GM12873 (cell line): ENCODE measurements at regions not wholly inside any gene's neighbourhood (a gene's known extent, or its start where the extent isn't known, plus 50 kb on each side); places are given as distances from the start of the nearest gene placed in this dataset.

ENCODE experiments used
- TF ChIP-seq, protein P1 (sequence below): IDR thresholded peaks from 2 replicates; pipeline ENCODE4 v1.5.1; 2012; ENCODE audit warnings: low read depth, mild to moderate bottlenecking, moderate library complexity, low read length, control low read depth; ENCODE audit not compliant: insufficient read depth; ENCODE audit errors: missing control alignments

DNA sequence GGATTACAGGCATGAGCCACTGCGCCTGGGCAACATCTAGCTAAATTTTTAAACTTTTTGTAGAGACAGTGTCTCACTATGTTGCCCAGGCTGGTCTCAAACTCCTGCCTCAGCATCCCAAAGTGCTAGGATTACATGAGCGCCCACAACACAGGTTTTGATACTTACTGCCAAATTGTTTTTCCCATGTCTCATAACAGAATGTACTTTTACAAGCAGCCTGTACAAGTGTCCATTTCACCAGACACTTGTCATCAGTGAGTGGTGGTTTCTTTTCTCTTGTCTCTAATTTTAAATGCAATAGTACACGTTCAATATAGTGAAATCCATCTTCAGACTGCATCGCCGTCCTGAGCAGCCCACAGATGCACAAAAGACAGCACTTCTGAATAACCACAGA lies 116.4 kb upstream of the LYZL2 start:
- TF ChIP-seq, protein P1, sequence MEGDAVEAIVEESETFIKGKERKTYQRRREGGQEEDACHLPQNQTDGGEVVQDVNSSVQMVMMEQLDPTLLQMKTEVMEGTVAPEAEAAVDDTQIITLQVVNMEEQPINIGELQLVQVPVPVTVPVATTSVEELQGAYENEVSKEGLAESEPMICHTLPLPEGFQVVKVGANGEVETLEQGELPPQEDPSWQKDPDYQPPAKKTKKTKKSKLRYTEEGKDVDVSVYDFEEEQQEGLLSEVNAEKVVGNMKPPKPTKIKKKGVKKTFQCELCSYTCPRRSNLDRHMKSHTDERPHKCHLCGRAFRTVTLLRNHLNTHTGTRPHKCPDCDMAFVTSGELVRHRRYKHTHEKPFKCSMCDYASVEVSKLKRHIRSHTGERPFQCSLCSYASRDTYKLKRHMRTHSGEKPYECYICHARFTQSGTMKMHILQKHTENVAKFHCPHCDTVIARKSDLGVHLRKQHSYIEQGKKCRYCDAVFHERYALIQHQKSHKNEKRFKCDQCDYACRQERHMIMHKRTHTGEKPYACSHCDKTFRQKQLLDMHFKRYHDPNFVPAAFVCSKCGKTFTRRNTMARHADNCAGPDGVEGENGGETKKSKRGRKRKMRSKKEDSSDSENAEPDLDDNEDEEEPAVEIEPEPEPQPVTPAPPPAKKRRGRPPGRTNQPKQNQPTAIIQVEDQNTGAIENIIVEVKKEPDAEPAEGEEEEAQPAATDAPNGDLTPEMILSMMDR = no peak

DNA sequence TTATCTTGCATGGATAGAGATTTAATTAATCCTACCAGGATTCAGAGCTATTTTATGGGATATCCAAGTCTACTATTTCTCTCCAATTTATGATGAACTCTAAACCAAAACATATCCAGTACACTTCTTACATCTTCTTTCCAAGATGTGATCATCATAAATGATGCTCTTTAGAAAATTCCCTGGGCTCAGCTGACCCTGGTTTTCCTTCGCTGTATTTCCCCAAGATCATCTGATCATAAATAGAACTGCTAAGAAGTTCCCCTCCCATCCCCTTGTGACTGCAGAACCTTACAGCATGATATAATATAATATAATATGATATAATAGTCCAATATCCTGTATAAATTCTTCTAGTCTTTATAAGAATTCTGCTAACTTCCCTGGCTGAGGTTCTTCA lies 114.6 kb upstream of the LYZL2 start:
- TF ChIP-seq, protein P1 = no peak

DNA sequence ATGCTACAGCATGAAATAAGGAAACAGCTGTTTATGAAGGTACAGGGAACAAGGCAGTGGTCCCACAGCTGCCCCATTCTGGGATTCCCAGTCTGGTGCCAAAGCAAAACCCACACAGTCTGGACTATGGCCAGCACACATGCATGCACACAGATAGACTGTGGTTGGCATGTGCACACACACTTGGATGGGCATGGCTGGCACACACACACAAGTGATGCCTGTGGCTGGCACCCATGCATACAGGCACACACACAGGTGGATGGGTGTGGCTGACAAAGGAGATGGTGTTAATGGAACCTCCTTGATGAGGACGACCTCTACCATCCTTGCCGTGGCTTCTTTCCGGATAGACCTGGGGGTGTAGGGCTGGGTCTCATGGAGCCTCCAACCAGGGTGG lies 114.0 kb upstream of the LYZL2 start:
- TF ChIP-seq, protein P1 = no peak

DNA sequence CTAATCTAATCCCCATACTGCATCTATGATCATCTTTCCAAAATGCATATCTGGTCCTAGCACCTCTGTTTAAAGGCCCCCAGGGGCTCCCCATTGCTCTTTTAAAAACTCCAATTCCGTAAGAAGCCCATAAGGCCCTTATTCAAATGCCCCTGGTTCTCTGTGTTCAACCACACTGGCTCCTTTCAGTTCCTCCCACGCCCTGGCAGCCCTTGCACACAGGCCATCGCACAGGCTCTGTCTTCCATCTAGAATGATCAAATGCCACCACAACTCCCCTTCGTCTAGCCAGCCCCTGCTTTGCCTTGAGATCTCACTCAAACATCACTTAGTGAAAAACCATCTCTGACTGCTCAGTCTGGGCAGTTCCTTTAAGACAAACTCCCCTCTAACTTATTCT lies 112.9 kb upstream of the LYZL2 start:
- TF ChIP-seq, protein P1 = no peak

DNA sequence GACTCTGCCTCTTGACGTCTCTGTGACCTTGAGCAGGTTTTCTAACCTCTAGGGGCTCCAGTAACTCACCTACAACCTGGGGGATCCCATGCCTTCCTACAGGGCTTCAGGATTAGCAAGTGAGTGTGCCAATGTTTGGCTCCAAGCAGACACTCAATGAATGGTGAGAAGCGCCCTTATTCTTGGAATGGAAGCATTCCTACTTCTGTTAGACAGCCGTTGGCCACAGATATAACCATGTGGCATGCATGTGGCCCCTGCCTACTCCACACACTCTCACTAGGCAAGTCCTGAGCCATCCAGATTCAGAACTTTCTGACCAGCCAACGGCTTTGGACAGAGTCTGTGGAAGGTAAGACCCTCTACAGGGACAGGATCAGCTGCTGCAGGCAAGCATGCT lies 108.9 kb upstream of the LYZL2 start:
- TF ChIP-seq, protein P1 = no peak

DNA sequence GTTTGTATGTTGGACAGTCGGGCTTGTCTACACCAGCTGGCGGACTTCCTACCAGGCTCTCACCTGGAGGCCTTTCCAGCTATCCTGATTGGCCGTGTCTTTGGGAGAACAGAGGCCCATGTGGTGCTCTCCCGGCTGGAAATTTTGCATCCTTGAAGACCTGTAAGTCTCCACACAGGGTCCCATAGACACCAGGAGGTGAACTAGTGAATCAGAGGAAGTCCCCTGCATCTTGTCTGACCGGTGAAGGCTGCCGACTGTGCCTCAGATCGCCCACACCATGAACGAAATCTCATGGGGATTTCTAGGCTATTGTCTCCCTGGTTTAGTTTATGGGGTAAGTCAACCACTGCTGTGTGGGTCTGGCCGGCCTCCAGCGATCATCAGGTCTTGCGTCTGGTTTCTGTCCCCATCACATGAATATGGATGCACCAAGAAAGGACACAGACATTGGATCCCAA lies 108.4 kb upstream of the LYZL2 start:
- TF ChIP-seq, protein P1 = no peak

DNA sequence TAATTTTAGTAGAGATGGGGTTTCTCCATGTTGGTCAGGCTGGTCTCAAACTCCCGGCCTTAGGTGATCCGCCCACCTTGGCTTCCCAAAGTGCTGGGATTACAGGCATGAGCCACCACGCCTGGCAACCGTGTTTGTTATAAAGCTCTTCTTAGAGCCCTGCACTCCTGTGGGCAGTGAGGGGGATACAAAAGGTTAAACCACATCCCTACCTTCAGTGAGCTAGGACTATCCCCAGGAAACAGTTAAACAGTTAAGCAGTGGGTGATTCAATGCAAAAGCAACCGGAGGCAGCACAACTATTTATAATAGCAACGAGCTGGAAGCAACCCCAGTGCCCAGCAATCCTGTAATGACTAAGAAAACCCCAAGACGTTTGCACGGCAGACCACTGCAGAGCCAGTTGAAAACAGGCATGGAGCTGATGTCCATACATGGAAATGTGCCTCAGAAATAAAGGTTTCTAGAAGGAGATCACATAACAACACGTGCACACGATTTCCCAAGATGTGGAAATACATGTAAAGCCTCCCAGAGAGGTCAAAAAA lies 107.2 kb upstream of the LYZL2 start:
- TF ChIP-seq, protein P1 = no peak
